HL-60 (cell line): ENCODE measurements at regions not wholly inside any gene's neighbourhood (a gene's known extent, or its start where the extent isn't known, plus 50 kb on each side); places are given as distances from the start of the nearest gene placed in this dataset.

Experiments used
- GABPA ChIP-seq: IDR thresholded peaks from 2 replicates; pipeline ENCODE4 v1.6.1; 2012; ENCODE audit warnings: low read depth
- POLR2AphosphoS5 ChIP-seq: IDR thresholded peaks from 2 replicates; pipeline ENCODE4 v1.6.1; 2012; ENCODE audit warnings: low read depth
- SPI1 ChIP-seq: IDR thresholded peaks from 2 replicates; pipeline ENCODE4 v1.6.1; 2012; ENCODE audit warnings: low read depth, mild to moderate bottlenecking, borderline replicate concordance
- TF ChIP-seq, protein P1 (sequence below): IDR thresholded peaks from one replicate; pipeline ENCODE4 v1.5.1; 2011; ENCODE audit warnings: low read length, control low read depth, inconsistent platforms; ENCODE audit not compliant: insufficient read depth
- TF ChIP-seq, protein P2 (sequence below): IDR thresholded peaks from 2 replicates; pipeline ENCODE4 v1.6.1; 2012; ENCODE audit warnings: low read depth; ENCODE audit not compliant: insufficient replicate concordance

DNA sequence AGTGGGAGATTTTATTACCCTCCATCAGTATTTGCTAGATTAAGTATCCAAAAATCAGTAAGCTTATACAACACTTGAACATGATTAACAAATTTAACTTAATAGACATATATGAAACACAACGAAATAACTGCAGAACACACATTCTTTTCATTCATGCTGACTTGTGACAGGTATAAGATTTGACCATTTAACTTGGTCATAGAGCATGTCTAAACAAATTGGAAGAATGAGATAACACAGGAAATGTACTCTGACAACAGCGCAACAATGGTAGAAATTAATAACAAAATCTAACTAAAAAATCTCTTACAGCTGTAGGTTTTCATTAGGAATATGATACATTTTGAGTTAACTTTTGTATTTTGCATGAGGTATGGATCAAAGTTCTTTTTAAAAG lies 62.4 kb upstream of the TTLL7 start:
- TF ChIP-seq GABPA, result no peak
- TF ChIP-seq POLR2AphosphoS5, result no peak
- TF ChIP-seq, protein P1, sequence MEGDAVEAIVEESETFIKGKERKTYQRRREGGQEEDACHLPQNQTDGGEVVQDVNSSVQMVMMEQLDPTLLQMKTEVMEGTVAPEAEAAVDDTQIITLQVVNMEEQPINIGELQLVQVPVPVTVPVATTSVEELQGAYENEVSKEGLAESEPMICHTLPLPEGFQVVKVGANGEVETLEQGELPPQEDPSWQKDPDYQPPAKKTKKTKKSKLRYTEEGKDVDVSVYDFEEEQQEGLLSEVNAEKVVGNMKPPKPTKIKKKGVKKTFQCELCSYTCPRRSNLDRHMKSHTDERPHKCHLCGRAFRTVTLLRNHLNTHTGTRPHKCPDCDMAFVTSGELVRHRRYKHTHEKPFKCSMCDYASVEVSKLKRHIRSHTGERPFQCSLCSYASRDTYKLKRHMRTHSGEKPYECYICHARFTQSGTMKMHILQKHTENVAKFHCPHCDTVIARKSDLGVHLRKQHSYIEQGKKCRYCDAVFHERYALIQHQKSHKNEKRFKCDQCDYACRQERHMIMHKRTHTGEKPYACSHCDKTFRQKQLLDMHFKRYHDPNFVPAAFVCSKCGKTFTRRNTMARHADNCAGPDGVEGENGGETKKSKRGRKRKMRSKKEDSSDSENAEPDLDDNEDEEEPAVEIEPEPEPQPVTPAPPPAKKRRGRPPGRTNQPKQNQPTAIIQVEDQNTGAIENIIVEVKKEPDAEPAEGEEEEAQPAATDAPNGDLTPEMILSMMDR, result no peak
- TF ChIP-seq, protein P2, sequence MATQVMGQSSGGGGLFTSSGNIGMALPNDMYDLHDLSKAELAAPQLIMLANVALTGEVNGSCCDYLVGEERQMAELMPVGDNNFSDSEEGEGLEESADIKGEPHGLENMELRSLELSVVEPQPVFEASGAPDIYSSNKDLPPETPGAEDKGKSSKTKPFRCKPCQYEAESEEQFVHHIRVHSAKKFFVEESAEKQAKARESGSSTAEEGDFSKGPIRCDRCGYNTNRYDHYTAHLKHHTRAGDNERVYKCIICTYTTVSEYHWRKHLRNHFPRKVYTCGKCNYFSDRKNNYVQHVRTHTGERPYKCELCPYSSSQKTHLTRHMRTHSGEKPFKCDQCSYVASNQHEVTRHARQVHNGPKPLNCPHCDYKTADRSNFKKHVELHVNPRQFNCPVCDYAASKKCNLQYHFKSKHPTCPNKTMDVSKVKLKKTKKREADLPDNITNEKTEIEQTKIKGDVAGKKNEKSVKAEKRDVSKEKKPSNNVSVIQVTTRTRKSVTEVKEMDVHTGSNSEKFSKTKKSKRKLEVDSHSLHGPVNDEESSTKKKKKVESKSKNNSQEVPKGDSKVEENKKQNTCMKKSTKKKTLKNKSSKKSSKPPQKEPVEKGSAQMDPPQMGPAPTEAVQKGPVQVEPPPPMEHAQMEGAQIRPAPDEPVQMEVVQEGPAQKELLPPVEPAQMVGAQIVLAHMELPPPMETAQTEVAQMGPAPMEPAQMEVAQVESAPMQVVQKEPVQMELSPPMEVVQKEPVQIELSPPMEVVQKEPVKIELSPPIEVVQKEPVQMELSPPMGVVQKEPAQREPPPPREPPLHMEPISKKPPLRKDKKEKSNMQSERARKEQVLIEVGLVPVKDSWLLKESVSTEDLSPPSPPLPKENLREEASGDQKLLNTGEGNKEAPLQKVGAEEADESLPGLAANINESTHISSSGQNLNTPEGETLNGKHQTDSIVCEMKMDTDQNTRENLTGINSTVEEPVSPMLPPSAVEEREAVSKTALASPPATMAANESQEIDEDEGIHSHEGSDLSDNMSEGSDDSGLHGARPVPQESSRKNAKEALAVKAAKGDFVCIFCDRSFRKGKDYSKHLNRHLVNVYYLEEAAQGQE, result no peak
- TF ChIP-seq SPI1, result no peak
